Duodenal mucosa (tissue), 2 donors: ENCODE measurements at regions not wholly inside any gene's neighbourhood (a gene's known extent, or its start where the extent isn't known, plus 50 kb on each side); places are given as distances from the start of the nearest gene placed in this dataset.
A peak's percentile ranks its signal among the peaks of the same experiment; 100 is the strongest.

Source experiments
- H3K27ac ChIP-seq: one replicate; pipeline ENCODE4 v1.7.0; 2013; ENCODE audit warnings: low read depth, low read length
- H3K27me3 ChIP-seq, 2 donors: one replicate each; pipeline ENCODE4 v1.7.0; 2013; ENCODE audit warnings: low read length in 2 of 2, control low read depth in 1 of 2; ENCODE audit not compliant: insufficient read depth in 2 of 2, control insufficient read depth in 1 of 2
- H3K36me3 ChIP-seq, 2 donors: one replicate each; pipeline ENCODE4 v1.7.0; 2013; ENCODE audit warnings: low read length in 2 of 2, control low read depth in 1 of 2; ENCODE audit not compliant: insufficient read depth in 2 of 2, control insufficient read depth in 1 of 2
- H3K4me1 ChIP-seq, 2 donors: one replicate each; pipeline ENCODE4 v1.7.0; 2013; ENCODE audit warnings: low read length in 2 of 2, control low read depth in 1 of 2; ENCODE audit not compliant: insufficient read depth in 2 of 2, control insufficient read depth in 1 of 2
- H3K4me3 ChIP-seq, 2 donors: one replicate each; pipeline ENCODE4 v1.7.0; 2013; ENCODE audit warnings: low read length in 2 of 2, low read depth in 1 of 2
- H3K9ac ChIP-seq, 2 donors: one replicate each; pipeline ENCODE4 v1.7.0; 2013; ENCODE audit warnings: low read length in 2 of 2, low read depth in 1 of 2
- H3K9me3 ChIP-seq, 2 donors: one replicate each; pipeline ENCODE4 v1.7.0; 2013; ENCODE audit warnings: low read length in 2 of 2, control low read depth in 1 of 2; ENCODE audit not compliant: control insufficient read depth in 1 of 2

GRCh38 chr14:34044666-34045306, 93.9 kb upstream of the EGLN3 start:
- H3K4me1 ChIP-seq: peaks cover 2 to 9% of the 10 kb centered on the region in 2 donors
- no peak overlapping the region for H3K9ac ChIP-seq
- no peak overlapping the region for H3K27ac ChIP-seq
- no peaks in the 10 kb centered on the region for H3K9me3 ChIP-seq
- H3K4me3 ChIP-seq: no peak overlapping the region
- H3K27me3 ChIP-seq: no peaks in the 10 kb centered on the region
- H3K36me3 ChIP-seq: no peaks in the 10 kb centered on the region

- Histone ChIP-seq H3K27ac (no peak overlapping the region), H3K9ac (no peak overlapping the region), H3K4me3 (no peak overlapping the region), H3K4me1 (peaks cover 2 to 9% of the 10 kb centered on the region in 2 donors), H3K27me3 (no peaks in the 10 kb centered on the region), H3K9me3 (no peaks in the 10 kb centered on the region), H3K36me3 (no peaks in the 10 kb centered on the region)
Observed at GRCh38 chr14:34044373-34044637, 93.4 kb upstream of the EGLN3 start.

DNA sequence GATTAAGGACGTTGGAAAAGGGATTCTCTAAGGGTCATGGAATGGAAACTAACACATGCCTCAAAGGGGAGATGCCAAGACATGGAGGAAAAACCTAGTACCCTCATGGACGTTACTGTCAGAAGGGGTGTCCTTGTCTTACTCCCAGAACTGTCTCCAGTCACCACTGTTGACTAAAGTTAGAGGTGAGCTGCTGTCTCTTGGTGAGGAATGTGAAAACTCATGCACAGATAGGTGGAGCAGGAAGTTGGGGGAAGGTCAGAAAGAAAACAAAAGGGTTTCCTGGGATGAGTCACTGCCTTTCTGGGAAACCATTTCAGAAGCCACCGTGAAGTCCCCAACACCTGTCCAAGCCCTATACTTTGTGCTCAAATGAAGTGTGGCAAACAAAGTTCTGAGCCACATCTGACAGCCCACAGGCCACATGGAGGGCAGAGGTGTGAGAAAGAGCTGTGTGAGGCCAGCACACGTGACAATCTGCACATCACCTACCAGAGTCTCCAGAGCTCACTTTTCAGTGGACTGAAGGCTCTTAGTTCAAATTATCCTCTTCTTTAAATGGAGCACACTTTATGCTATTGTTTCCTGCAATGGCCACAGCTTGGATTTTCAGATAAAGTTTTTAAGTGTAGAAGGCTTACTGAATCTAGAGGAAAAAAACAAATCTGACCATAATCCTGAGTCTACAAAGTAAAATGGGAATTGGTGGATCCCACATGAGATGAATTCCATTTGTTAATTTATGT, 92.9 kb upstream of the EGLN3 start:
- Histone ChIP-seq H3K36me3 (no peaks in the 10 kb centered on the region), H3K9me3 (no peaks in the 10 kb centered on the region), H3K27ac (no peak overlapping the region), H3K27me3 (no peaks in the 10 kb centered on the region), H3K4me3 (no peak overlapping the region), H3K9ac (no peak overlapping the region), H3K4me1 (peaks cover 3 to 9% of the 10 kb centered on the region in 2 donors)

DNA sequence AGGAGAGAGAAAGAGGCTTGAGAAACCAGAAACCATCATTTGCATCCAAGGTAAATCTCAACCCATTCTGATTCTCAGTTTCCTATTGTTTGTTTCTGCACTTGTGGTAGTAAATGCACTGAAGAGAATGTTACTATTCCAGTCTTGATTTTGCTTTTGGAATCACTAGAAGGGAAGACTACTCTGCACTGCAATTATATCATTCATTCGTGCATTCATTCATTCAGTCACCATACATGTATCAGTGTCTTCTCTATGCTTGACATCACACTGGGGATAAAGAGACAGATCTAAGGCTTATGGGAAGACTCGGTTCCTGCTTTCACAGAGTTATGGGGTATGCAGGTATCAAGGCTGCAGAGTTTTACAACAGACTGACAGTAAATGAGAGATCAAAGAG, 90.3 kb upstream of the EGLN3 start:
- Histone ChIP-seq H3K9ac (no peak overlapping the region), H3K36me3 (no peaks in the 10 kb centered on the region), H3K27me3 (no peaks in the 10 kb centered on the region), H3K9me3 (no peaks in the 10 kb centered on the region), H3K4me3 (no peak overlapping the region), H3K27ac (no peak overlapping the region), H3K4me1 (peaks cover 11 to 16% of the 10 kb centered on the region in 2 donors)

- Histone ChIP-seq H3K9ac (no peak overlapping the region), H3K4me1 (peaks cover 12 to 20% of the 10 kb centered on the region in 2 donors), H3K4me3 (no peak overlapping the region), H3K27me3 (no peaks in the 10 kb centered on the region), H3K9me3 (no peaks in the 10 kb centered on the region), H3K36me3 (no peaks in the 10 kb centered on the region), H3K27ac (no peak overlapping the region)
Observed at GRCh38 chr14:34040766-34041165, 89.9 kb upstream of the EGLN3 start.

DNA sequence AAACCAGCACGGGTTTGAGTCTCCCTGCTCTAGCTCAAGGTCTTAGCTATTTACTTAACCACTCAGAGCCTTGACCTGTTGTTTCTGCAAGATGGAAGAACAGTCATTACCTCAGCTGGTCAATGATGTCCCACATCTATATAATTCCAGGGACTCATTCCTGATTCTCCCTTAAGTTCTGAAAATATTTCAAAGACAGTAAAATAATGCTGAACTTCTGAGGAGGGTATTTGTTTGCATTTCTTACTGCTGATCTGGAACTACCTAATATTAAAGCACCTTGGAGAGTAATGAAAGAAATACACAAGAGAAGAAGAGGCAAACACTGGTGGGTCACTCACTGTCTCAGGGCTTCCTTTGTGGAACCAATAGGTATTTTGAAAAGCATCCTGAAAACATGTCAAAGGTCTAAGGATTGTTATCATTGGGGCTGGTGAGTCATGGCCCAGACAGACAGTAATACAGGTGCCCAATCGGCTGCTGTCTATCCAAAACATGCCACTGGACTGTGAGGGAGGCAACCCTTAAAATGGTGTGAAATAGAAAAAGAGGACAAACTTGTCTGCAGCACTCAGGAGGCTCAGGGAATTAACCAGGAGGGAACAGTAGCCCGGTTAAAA, 88.7 kb upstream of the EGLN3 start:
- no peaks in the 10 kb centered on the region for H3K36me3 ChIP-seq
- no peak overlapping the region for H3K27ac ChIP-seq
- H3K9ac ChIP-seq: no peak overlapping the region
- no peak overlapping the region for H3K4me3 ChIP-seq
- no peaks in the 10 kb centered on the region for H3K27me3 ChIP-seq
- H3K9me3 ChIP-seq: no peaks in the 10 kb centered on the region
- peaks cover 23 to 31% of the 10 kb centered on the region in 2 donors for H3K4me1 ChIP-seq

GRCh38 chr14:34038358-34039057, 87.6 kb upstream of the EGLN3 start:
- H3K36me3 ChIP-seq: no peaks in the 10 kb centered on the region
- H3K9me3 ChIP-seq: no peaks in the 10 kb centered on the region
- H3K4me1 ChIP-seq: peaks cover 21 to 23% of the 10 kb centered on the region in 2 donors
- no peaks in the 10 kb centered on the region for H3K27me3 ChIP-seq
- H3K4me3 ChIP-seq: peak overlapping the region; percentile 10 to 17
- no peak overlapping the region for H3K27ac ChIP-seq
- H3K9ac ChIP-seq: no peak overlapping the region

- Histone ChIP-seq H3K4me1 (peaks cover 22 to 26% of the 10 kb centered on the region in 2 donors), H3K27ac (no peak overlapping the region), H3K36me3 (no peaks in the 10 kb centered on the region), H3K9ac (no peak overlapping the region), H3K9me3 (no peaks in the 10 kb centered on the region), H3K27me3 (no peaks in the 10 kb centered on the region), H3K4me3 (no peak overlapping the region)
Observed at GRCh38 chr14:34036319-34036766, 85.5 kb upstream of the EGLN3 start.

- peaks cover 26 to 27% of the 10 kb centered on the region in 2 donors for H3K4me1 ChIP-seq
- H3K27ac ChIP-seq: no peak overlapping the region
- no peaks in the 10 kb centered on the region for H3K27me3 ChIP-seq
- no peaks in the 10 kb centered on the region for H3K36me3 ChIP-seq
- no peaks in the 10 kb centered on the region for H3K9me3 ChIP-seq
- no peak overlapping the region for H3K9ac ChIP-seq
- no peak overlapping the region for H3K4me3 ChIP-seq
Observed at GRCh38 chr14:34035934-34036250, 85.0 kb upstream of the EGLN3 start.
